Endodermal cell (in vitro differentiated cells): ENCODE measurements at regions not wholly inside any gene's neighbourhood (a gene's known extent, or its start where the extent isn't known, plus 50 kb on each side); places are given as distances from the start of the nearest gene placed in this dataset.

Source experiments
- DNase-seq: peaks from one replicate; pipeline ENCODE4 v3.0.0-alpha.2; 2017
- H3K27ac ChIP-seq: 2 replicates; pipeline ENCODE4 v1.5.1; 2013; ENCODE audit warnings: mild to moderate bottlenecking, low read depth, low read length, moderate library complexity
- H3K27me3 ChIP-seq: 2 replicates; pipeline ENCODE4 v1.6.1; 2013; ENCODE audit warnings: mild to moderate bottlenecking, low read length, moderate library complexity; ENCODE audit not compliant: insufficient read depth, control insufficient read depth, poor library complexity, severe bottlenecking
- H3K36me3 ChIP-seq: 2 replicates; pipeline ENCODE4 v1.7.0; 2013; ENCODE audit warnings: mild to moderate bottlenecking, low read length, moderate library complexity; ENCODE audit not compliant: control insufficient read depth, insufficient read depth
- H3K4me1 ChIP-seq: one replicate; pipeline ENCODE4 v1.7.0; 2013; ENCODE audit warnings: low read length; ENCODE audit not compliant: control insufficient read depth, insufficient read depth
- H3K4me3 ChIP-seq: 2 replicates; pipeline ENCODE4 v1.5.1; 2013; ENCODE audit warnings: mild to moderate bottlenecking, low read length, moderate library complexity
- H3K9ac ChIP-seq: 2 replicates; pipeline ENCODE4 v1.6.1; 2013; ENCODE audit warnings: mild to moderate bottlenecking, low read length, moderate library complexity; ENCODE audit not compliant: poor library complexity, severe bottlenecking; ENCODE audit errors: extremely low read depth
- H3K9me3 ChIP-seq: 2 replicates; pipeline ENCODE4 v1.6.1; 2013; ENCODE audit warnings: mild to moderate bottlenecking, low read length, moderate library complexity; ENCODE audit not compliant: control insufficient read depth
- H3K27ac Mint-ChIP-seq: 2 replicates; pipeline ENCODE4 v1.8.0; 2020; ENCODE audit warnings: mixed read lengths
- H3K27me3 Mint-ChIP-seq: 2 replicates; pipeline ENCODE4 v1.8.0; 2021; ENCODE audit warnings: mild to moderate bottlenecking, mixed read lengths; ENCODE audit not compliant: insufficient read depth
- H3K36me3 Mint-ChIP-seq: 2 replicates; pipeline ENCODE4 v1.8.0; 2020; ENCODE audit warnings: low read depth, mixed read lengths
- H3K4me1 Mint-ChIP-seq: 2 replicates; pipeline ENCODE4 v1.8.0; 2020; ENCODE audit warnings: mixed read lengths
- H3K4me3 Mint-ChIP-seq: 2 replicates; pipeline ENCODE4 v1.8.0; 2020; ENCODE audit warnings: mild to moderate bottlenecking, moderate library complexity, mixed read lengths
- H3K9me3 Mint-ChIP-seq: 2 replicates; pipeline ENCODE4 v1.8.0; 2020; ENCODE audit warnings: mild to moderate bottlenecking, mixed read lengths
- WGBS, 2 experiments: methylation state at CpG; one replicate each; pipeline versions ENCODE4 v1.1.5 to v1.1.7; 2013; ENCODE audit warnings: missing lambda C conversion rate in 2 of 2, mixed read lengths in 1 of 2; ENCODE audit not compliant: insufficient coverage in 1 of 2, insufficient read length in 1 of 2; 5-methylcytosine and 5-hydroxymethylcytosine counted together
- TF ChIP-seq, protein P1 (sequence below): fragments of 200-600 bp; sonication (generic); conservative IDR thresholded peaks from 2 replicates; pipeline ENCODE4 v1.5.0; 2021; ENCODE audit warnings: antibody characterized with exemption, mild to moderate bottlenecking

- no peak overlapping the region for H3K27ac ChIP-seq
- no peak overlapping the region for H3K9ac ChIP-seq
- Mint-ChIP-seq H3K27me3 (peaks cover 3% of the 10 kb centered on the region), H3K4me1 (no peaks in the 10 kb centered on the region), H3K36me3 (no peaks in the 10 kb centered on the region), H3K4me3 (no peak overlapping the region), H3K9me3 (peaks cover 7% of the 10 kb centered on the region), H3K27ac (no peak overlapping the region)
- H3K4me3 ChIP-seq, result no peak overlapping the region
- DNase-seq, result no peak
- no peaks in the 10 kb centered on the region for H3K27me3 ChIP-seq
- H3K9me3 ChIP-seq, result no peaks in the 10 kb centered on the region
- H3K36me3 ChIP-seq, result no peaks in the 10 kb centered on the region
- WGBS, 2 experiments, result 70 to 93% methylated on average over 3 to 6 of the region's 6 CpGs
- TF ChIP-seq, protein P1, sequence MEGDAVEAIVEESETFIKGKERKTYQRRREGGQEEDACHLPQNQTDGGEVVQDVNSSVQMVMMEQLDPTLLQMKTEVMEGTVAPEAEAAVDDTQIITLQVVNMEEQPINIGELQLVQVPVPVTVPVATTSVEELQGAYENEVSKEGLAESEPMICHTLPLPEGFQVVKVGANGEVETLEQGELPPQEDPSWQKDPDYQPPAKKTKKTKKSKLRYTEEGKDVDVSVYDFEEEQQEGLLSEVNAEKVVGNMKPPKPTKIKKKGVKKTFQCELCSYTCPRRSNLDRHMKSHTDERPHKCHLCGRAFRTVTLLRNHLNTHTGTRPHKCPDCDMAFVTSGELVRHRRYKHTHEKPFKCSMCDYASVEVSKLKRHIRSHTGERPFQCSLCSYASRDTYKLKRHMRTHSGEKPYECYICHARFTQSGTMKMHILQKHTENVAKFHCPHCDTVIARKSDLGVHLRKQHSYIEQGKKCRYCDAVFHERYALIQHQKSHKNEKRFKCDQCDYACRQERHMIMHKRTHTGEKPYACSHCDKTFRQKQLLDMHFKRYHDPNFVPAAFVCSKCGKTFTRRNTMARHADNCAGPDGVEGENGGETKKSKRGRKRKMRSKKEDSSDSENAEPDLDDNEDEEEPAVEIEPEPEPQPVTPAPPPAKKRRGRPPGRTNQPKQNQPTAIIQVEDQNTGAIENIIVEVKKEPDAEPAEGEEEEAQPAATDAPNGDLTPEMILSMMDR, result no peak
- H3K4me1 ChIP-seq, result no peaks in the 10 kb centered on the region
These were observed 111.3 kb downstream of the TSN start for GRCh38 chr2:121866789-121867188.

- H3K4me1 Mint-ChIP-seq, result no peaks in the 10 kb centered on the region
- DNase-seq, result no peak
- H3K4me3 Mint-ChIP-seq, result no peak overlapping the region
- Histone ChIP-seq H3K4me3 (no peak overlapping the region), H3K9ac (no peak overlapping the region), H3K27me3 (no peaks in the 10 kb centered on the region), H3K36me3 (no peaks in the 10 kb centered on the region), H3K4me1 (no peaks in the 10 kb centered on the region), H3K27ac (peak overlapping the region; percentile 22), H3K9me3 (no peaks in the 10 kb centered on the region)
- H3K27me3 Mint-ChIP-seq, result peaks cover 3% of the 10 kb centered on the region
- WGBS, 2 experiments, result 68 to 86% methylated on average over 1 of the region's 1 CpG
- no peak overlapping the region for H3K27ac Mint-ChIP-seq
- H3K9me3 Mint-ChIP-seq, result peaks cover 4% of the 10 kb centered on the region
- no peaks in the 10 kb centered on the region for H3K36me3 Mint-ChIP-seq
- TF ChIP-seq, protein P1, result no peak
These were observed 113.2 kb downstream of the TSN start for GRCh38 chr2:121868652-121869051.

DNA sequence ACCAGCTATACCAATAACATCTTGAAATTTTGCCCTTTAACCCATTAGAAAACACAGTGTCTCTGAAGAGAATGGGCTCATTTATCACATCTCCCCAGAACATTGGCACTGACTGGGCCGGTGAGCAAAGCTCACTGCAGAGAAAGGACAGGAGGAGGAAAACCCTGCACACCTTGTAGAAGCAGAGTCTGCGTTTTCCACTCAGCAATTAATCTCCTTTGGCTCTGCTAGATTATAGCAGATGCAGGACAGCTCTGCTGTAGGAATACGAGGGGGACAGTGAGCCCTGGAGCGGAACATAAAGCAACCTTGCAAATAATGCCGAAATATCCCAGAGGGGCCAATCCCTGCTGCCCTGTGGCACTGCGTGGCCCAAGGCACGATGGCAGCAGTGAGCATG, 113.9 kb downstream of the TSN start:
- Mint-ChIP-seq H3K4me1 (no peaks in the 10 kb centered on the region), H3K27ac (no peak overlapping the region), H3K36me3 (no peaks in the 10 kb centered on the region), H3K9me3 (no peaks in the 10 kb centered on the region), H3K27me3 (peaks cover 6% of the 10 kb centered on the region), H3K4me3 (no peak overlapping the region)
- H3K4me1 ChIP-seq, result no peaks in the 10 kb centered on the region
- no peak overlapping the region for H3K4me3 ChIP-seq
- DNase-seq, result no peak
- TF ChIP-seq, protein P1, result no peak
- no peaks in the 10 kb centered on the region for H3K9me3 ChIP-seq
- H3K36me3 ChIP-seq, result no peaks in the 10 kb centered on the region
- no peaks in the 10 kb centered on the region for H3K27me3 ChIP-seq
- WGBS, 2 experiments, result 92% methylated on average over 5 to 7 of the region's 7 CpGs
- H3K27ac ChIP-seq, result no peak overlapping the region
- H3K9ac ChIP-seq, result no peak overlapping the region
